Fibroblast of villous mesenchyme (primary cell): ENCODE measurements at regions not wholly inside any gene's neighbourhood (a gene's known extent, or its start where the extent isn't known, plus 50 kb on each side); places are given as distances from the start of the nearest gene placed in this dataset.

Source experiments
- DNase-seq: peaks from one replicate; pipeline ENCODE4 v3.0.0-alpha.2; 2010; ENCODE audit warnings: low read depth
- H3K4me3 ChIP-seq: 2 replicates; pipeline ENCODE4 v1.5.1; 2011; ENCODE audit warnings: low read depth, mild to moderate bottlenecking, low read length
- TF ChIP-seq, protein P1 (sequence below): IDR thresholded peaks from 2 replicates; pipeline ENCODE4 v1.5.1; 2012; ENCODE audit warnings: low read depth, mild to moderate bottlenecking, low read length; ENCODE audit not compliant: insufficient read depth

GRCh38 chr15:94154255-94154654 is 77.1 kb upstream of the MCTP2 start:
- no peak overlapping the region for H3K4me3 ChIP-seq
- DNase-seq = no peak
- TF ChIP-seq, protein P1, sequence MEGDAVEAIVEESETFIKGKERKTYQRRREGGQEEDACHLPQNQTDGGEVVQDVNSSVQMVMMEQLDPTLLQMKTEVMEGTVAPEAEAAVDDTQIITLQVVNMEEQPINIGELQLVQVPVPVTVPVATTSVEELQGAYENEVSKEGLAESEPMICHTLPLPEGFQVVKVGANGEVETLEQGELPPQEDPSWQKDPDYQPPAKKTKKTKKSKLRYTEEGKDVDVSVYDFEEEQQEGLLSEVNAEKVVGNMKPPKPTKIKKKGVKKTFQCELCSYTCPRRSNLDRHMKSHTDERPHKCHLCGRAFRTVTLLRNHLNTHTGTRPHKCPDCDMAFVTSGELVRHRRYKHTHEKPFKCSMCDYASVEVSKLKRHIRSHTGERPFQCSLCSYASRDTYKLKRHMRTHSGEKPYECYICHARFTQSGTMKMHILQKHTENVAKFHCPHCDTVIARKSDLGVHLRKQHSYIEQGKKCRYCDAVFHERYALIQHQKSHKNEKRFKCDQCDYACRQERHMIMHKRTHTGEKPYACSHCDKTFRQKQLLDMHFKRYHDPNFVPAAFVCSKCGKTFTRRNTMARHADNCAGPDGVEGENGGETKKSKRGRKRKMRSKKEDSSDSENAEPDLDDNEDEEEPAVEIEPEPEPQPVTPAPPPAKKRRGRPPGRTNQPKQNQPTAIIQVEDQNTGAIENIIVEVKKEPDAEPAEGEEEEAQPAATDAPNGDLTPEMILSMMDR = peak; percentile 16

- TF ChIP-seq, protein P1 = no peak
- DNase-seq = no peak
- H3K4me3 ChIP-seq = no peak overlapping the region
Measured at GRCh38 chr15:94145046-94145445, 86.3 kb upstream of the MCTP2 start.

- DNase-seq = no peak
- TF ChIP-seq, protein P1 = no peak
- no peak overlapping the region for H3K4me3 ChIP-seq
Measured at GRCh38 chr15:94141802-94142201, 89.6 kb upstream of the MCTP2 start.

DNA sequence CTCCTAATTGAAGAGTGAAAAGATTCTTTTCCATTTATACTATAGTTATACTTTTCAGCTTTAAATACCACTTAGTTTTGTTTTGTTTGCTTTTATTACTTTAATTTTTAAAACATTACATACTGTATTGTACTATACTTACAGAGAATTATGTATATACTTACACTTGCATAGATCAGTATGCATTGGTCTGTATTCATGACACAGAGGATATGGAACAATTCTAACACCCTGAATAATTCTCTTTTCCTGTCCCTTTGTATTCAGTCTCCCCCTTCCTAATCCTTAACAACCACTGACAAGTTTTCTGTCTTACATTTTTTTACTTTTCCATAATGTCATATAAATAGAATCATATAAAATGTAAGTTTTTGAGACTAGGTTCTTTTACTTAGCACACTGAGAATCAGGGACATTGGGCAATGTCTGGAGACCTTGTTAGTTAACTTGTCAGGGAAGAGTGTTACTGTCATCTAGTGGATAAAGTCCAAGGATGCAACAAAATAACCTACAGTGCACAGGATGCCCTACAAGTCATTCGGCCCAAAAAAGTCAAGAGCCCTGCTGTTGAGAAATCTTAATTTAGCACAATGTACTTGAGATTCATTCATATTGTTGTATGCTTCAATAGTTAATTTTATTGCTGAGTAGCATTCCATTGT is 95.7 kb upstream of the MCTP2 start:
- H3K4me3 ChIP-seq = no peak overlapping the region
- peak; percentile 3 for DNase-seq
- TF ChIP-seq, protein P1 = peak; percentile 14

GRCh38 chr15:94131875-94132274 is 99.5 kb upstream of the MCTP2 start:
- H3K4me3 ChIP-seq = no peak overlapping the region
- TF ChIP-seq, protein P1 = no peak
- DNase-seq = peak; percentile 5

GRCh38 chr15:94130504-94130903 is 100.9 kb upstream of the MCTP2 start:
- no peak overlapping the region for H3K4me3 ChIP-seq
- TF ChIP-seq, protein P1 = no peak
- DNase-seq = no peak

DNA sequence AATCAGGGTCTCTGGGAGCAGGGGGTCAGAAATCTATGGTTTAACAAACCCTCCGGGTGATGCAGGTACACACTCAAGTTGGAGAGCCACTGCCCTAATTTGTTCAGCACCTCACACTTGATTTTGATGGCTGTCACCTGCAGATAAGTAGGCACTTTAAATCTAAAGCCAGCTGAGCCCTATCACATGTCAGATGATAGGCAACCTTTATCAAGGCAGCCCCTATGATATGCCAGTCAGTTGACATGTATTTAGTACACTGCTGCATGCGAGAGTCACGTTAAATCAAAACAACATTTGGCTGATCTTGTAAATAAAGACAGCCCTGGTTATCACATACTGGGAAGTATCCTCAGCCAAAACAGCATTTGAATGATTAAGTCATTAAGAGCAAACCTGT is 104.4 kb upstream of the MCTP2 start:
- DNase-seq = no peak
- no peak overlapping the region for H3K4me3 ChIP-seq
- TF ChIP-seq, protein P1 = no peak
